A549 (cell line): ENCODE measurements at regions not wholly inside any gene's neighbourhood (a gene's known extent, or its start where the extent isn't known, plus 50 kb on each side); places are given as distances from the start of the nearest gene placed in this dataset.

Experiments used
- BHLHE40 ChIP-seq: IDR thresholded peaks from 2 replicates; pipeline ENCODE4 v1.6.1; 2012; ENCODE audit warnings: low read depth, low read length, inconsistent platforms
- CEBPB ChIP-seq, 2 experiments: fragments of >200 bp in 1 of 2; sonication (Bioruptor Twin) in 1 of 2; formaldehyde crosslinking in 1 of 2; IDR thresholded peaks; 2 replicates each; pipeline ENCODE4 v1.6.1; 2012 to 2016
- CHD2 ChIP-seq: fragments of 150-350 bp; IDR thresholded peaks from 2 replicates; pipeline ENCODE4 v1.6.1; 2014; ENCODE audit warnings: low read length; ENCODE audit not compliant: partially characterized antibody
- CTCF ChIP-seq: fragments of >200 bp; sonication (Bioruptor Twin); formaldehyde crosslinking; IDR thresholded peaks from 3 replicates; pipeline ENCODE4 v1.5.1; 2016
- EP300 ChIP-seq, 2 experiments: fragments of >200 bp; sonication (Bioruptor Twin); formaldehyde crosslinking; IDR thresholded peaks; 2 replicates in 1 of 2; 3 replicates in 1 of 2; pipeline ENCODE4 v1.6.1; 2016 to 2017
- HOXA7 ChIP-seq: fragments of 250-450 bp; sonication (Bioruptor Pico); IDR thresholded peaks from 2 replicates; pipeline ENCODE4 v1.5.0; 2020; ENCODE audit warnings: mild to moderate bottlenecking, moderate library complexity
- JUNB ChIP-seq: fragments of >200 bp; sonication (Bioruptor Twin); formaldehyde crosslinking; IDR thresholded peaks from 2 replicates; pipeline ENCODE4 v1.6.1; 2016
- POLR2A ChIP-seq: IDR thresholded peaks from 2 replicates; pipeline ENCODE4 v1.6.1; 2012; ENCODE audit warnings: mild to moderate bottlenecking, low read length
- RAD21 ChIP-seq, 2 experiments: fragments of >200 bp in 1 of 2; sonication (Bioruptor Twin) in 1 of 2; formaldehyde crosslinking in 1 of 2; IDR thresholded peaks in 1 of 2; conservative IDR thresholded peaks in 1 of 2; 2 replicates in 1 of 2; 3 replicates in 1 of 2; pipeline ENCODE4 v1.6.1; 2012 to 2018; ENCODE audit warnings: inconsistent platforms in 1 of 2
- REST ChIP-seq: fragments of 200-600 bp; sonication (generic); IDR thresholded peaks from 2 replicates; pipeline ENCODE4 v1.6.1; 2016; ENCODE audit warnings: antibody characterized with exemption, mild to moderate bottlenecking, moderate library complexity

DNA sequence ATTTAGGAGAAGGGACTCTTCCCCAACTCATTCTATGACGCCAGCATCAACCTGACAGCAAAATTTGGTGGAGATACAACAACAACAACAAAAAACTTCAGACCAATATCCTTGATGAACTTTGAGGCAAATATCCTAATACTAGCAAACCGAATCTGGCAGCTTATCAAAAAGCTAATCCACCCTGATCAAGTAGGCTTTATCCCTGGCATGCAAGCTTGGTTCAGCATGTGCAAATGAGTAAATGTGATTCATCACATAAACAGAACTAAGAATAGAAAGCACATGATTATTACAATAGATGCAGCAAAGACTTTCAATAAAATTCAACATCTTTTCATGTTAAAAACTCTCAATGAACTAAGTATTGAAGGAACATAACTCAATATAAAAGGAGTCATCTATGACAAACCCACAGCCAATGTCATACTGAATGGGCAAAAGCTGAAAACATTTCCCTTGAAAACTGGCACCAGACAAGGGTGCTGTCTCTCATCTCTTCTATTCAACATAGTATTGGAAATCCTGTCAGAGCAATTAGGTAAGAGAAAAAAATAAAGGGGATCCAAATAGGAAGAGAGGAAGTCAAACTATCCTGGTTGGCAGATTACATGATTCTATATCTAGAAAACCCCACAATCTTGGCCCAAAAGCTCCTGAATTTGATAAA lies 233.3 kb downstream of the CCDC59 start:
- TF ChIP-seq CTCF (no peak), EP300 (IDR thresholded peaks at IDR 0.05) (no peak), CHD2 (no peak), CEBPB (IDR thresholded peaks at IDR 0.05) (no peak), POLR2A (no peak), BHLHE40 (no peak), HOXA7 (CRISPR knock-in tag) (no peak), JUNB (no peak), REST (no peak), RAD21 (conservative IDR thresholded peaks at IDR 0.05 in 1 of 2, IDR thresholded peaks at IDR 0.05 in 1 of 2) (no peak)
